WTC11 (cell line): ENCODE measurements at regions not wholly inside any gene's neighbourhood (a gene's known extent, or its start where the extent isn't known, plus 50 kb on each side); places are given as distances from the start of the nearest gene placed in this dataset.

ENCODE experiments used
- ATAC-seq: fragments of 200-7000 bp; cut with Tn5 transposase; 2 replicates; pipeline ENCODE4 v1.10.0; 2021; ENCODE audit warnings: mild to moderate bottlenecking, moderate library complexity
- CTCF ChIA-PET: fragments of 300-600 bp; sonication (Branson Sonifier 250); formaldehyde crosslinking; loops from one replicate; lab custom pipeline; 2021; ENCODE audit warnings: antibody characterized with exemption; lab: Charles Lee
- POLR2A ChIA-PET: fragments of 350-600 bp; sonication (Branson Sonifier 250); formaldehyde crosslinking; loops from one replicate; lab custom pipeline; 2021; ENCODE audit warnings: antibody characterized with exemption; lab: Charles Lee
- DNase-seq: peaks from one replicate; pipeline ENCODE4 v3.0.0; 2021; ENCODE audit warnings: low spot score
- H3K27ac Mint-ChIP-seq: 2 replicates; pipeline ENCODE4 v1.8.0; 2021; ENCODE audit warnings: mixed read lengths
- H3K27me3 Mint-ChIP-seq: 2 replicates; pipeline ENCODE4 v1.8.0; 2021; ENCODE audit warnings: low read depth, mild to moderate bottlenecking, moderate library complexity, mixed read lengths
- H3K36me3 Mint-ChIP-seq: 2 replicates; pipeline ENCODE4 v1.8.0; 2021; ENCODE audit warnings: mixed read lengths
- H3K4me1 Mint-ChIP-seq: 2 replicates; pipeline ENCODE4 v1.8.0; 2022; ENCODE audit warnings: mixed read lengths
- H3K4me3 Mint-ChIP-seq: 2 replicates; pipeline ENCODE4 v1.8.0; 2021; ENCODE audit warnings: mild to moderate bottlenecking, moderate library complexity, mixed read lengths
- H3K9me3 Mint-ChIP-seq: 2 replicates; pipeline ENCODE4 v1.8.0; 2021; ENCODE audit warnings: mixed read lengths
- ATF6 ChIP-seq: sonication (generic); formaldehyde crosslinking; IDR thresholded peaks from 2 replicates; pipeline ENCODE4 v1.8.1; 2023; ENCODE audit warnings: mild to moderate bottlenecking, missing genetic modification reagents
- GABPB1 ChIP-seq: sonication (generic); formaldehyde crosslinking; IDR thresholded peaks from 2 replicates; pipeline ENCODE4 v1.8.1; 2023; ENCODE audit warnings: mild to moderate bottlenecking, missing genetic modification reagents
- GTF2I ChIP-seq: fragments of 250-450 bp; sonication (Bioruptor Pico); conservative IDR thresholded peaks from 2 replicates; pipeline ENCODE4 v1.4.0; 2021; ENCODE audit warnings: mild to moderate bottlenecking
- IRF2 ChIP-seq: sonication (generic); formaldehyde crosslinking; IDR thresholded peaks from 2 replicates; pipeline ENCODE4 v1.8.0; 2022; ENCODE audit warnings: low read depth, missing genetic modification reagents, borderline replicate concordance
- NR1H2 ChIP-seq: sonication (generic); formaldehyde crosslinking; IDR thresholded peaks from 2 replicates; pipeline ENCODE4 v1.9.0; 2021; ENCODE audit warnings: mild to moderate bottlenecking, moderate library complexity, missing genetic modification reagents
- ZNF121 ChIP-seq: sonication (generic); formaldehyde crosslinking; IDR thresholded peaks from 2 replicates; pipeline ENCODE4 v1.8.0; 2023; ENCODE audit warnings: missing genetic modification reagents
- TF ChIP-seq, protein P1 (sequence below): sonication (generic); formaldehyde crosslinking; IDR thresholded peaks from 2 replicates; pipeline ENCODE4 v1.8.1; 2022; ENCODE audit warnings: mild to moderate bottlenecking, missing genetic modification reagents, moderate library complexity, borderline replicate concordance
- TF ChIP-seq, protein P2 (sequence below): fragments of 250-450 bp; sonication (Bioruptor Pico); IDR thresholded peaks from 2 replicates; pipeline ENCODE4 v1.9.0; 2021; ENCODE audit warnings: mild to moderate bottlenecking
- TF ChIP-seq, protein P3 (sequence below): sonication (generic); formaldehyde crosslinking; IDR thresholded peaks from 2 replicates; pipeline ENCODE4 v1.8.1; 2022; ENCODE audit warnings: low read depth, missing genetic modification reagents, borderline replicate concordance
- TF ChIP-seq, protein P4 (sequence below): sonication (generic); formaldehyde crosslinking; conservative IDR thresholded peaks from 2 replicates; pipeline ENCODE4 v1.8.1; 2023; ENCODE audit warnings: mild to moderate bottlenecking, low read depth, missing genetic modification reagents, moderate library complexity
- TF ChIP-seq, protein P5 (sequence below): sonication (generic); formaldehyde crosslinking; IDR thresholded peaks from 2 replicates; pipeline ENCODE4 v1.8.0; 2023; ENCODE audit warnings: missing genetic modification reagents
- TF ChIP-seq, protein P6 (sequence below): sonication (generic); formaldehyde crosslinking; IDR thresholded peaks from 2 replicates; pipeline ENCODE4 v1.8.0; 2022; ENCODE audit warnings: mild to moderate bottlenecking, missing genetic modification reagents

GRCh38 chr16:74218871-74219270, 77.7 kb upstream of the PSMD7 start:
- ATAC-seq (no peak), DNase-seq (no peak)
- TF ChIP-seq, protein P1, sequence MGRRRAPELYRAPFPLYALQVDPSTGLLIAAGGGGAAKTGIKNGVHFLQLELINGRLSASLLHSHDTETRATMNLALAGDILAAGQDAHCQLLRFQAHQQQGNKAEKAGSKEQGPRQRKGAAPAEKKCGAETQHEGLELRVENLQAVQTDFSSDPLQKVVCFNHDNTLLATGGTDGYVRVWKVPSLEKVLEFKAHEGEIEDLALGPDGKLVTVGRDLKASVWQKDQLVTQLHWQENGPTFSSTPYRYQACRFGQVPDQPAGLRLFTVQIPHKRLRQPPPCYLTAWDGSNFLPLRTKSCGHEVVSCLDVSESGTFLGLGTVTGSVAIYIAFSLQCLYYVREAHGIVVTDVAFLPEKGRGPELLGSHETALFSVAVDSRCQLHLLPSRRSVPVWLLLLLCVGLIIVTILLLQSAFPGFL (CRISPR knock-in tag): no peak
- TF ChIP-seq, protein P2, sequence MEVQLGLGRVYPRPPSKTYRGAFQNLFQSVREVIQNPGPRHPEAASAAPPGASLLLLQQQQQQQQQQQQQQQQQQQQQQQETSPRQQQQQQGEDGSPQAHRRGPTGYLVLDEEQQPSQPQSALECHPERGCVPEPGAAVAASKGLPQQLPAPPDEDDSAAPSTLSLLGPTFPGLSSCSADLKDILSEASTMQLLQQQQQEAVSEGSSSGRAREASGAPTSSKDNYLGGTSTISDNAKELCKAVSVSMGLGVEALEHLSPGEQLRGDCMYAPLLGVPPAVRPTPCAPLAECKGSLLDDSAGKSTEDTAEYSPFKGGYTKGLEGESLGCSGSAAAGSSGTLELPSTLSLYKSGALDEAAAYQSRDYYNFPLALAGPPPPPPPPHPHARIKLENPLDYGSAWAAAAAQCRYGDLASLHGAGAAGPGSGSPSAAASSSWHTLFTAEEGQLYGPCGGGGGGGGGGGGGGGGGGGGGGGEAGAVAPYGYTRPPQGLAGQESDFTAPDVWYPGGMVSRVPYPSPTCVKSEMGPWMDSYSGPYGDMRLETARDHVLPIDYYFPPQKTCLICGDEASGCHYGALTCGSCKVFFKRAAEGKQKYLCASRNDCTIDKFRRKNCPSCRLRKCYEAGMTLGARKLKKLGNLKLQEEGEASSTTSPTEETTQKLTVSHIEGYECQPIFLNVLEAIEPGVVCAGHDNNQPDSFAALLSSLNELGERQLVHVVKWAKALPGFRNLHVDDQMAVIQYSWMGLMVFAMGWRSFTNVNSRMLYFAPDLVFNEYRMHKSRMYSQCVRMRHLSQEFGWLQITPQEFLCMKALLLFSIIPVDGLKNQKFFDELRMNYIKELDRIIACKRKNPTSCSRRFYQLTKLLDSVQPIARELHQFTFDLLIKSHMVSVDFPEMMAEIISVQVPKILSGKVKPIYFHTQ: no peak
- no peak for TF ChIP-seq NR1H2 (CRISPR knock-in tag)
- CTCF ChIA-PET: interaction anchor here (1.7 kb wide), 1 partner anchor 14 kb away, joined by 3 read pairs; no protein-coding TSS in a partner anchor
- no peaks in the 10 kb centered on the region for H3K27me3 Mint-ChIP-seq
- H3K36me3 Mint-ChIP-seq: no peaks in the 10 kb centered on the region
- no peak overlapping the region for H3K4me3 Mint-ChIP-seq
- H3K27ac Mint-ChIP-seq: no peak overlapping the region
- POLR2A ChIA-PET: no interaction called here
- no peaks in the 10 kb centered on the region for H3K9me3 Mint-ChIP-seq
- H3K4me1 Mint-ChIP-seq: no peaks in the 10 kb centered on the region

GRCh38 chr16:74216319-74216718, 80.3 kb upstream of the PSMD7 start:
- POLR2A ChIA-PET: interaction anchor here (0.5 kb wide), 1 partner anchor 91 kb away, joined by 5 read pairs; no protein-coding TSS in a partner anchor
- Mint-ChIP-seq H3K4me3 (no peak overlapping the region), H3K27ac (no peak overlapping the region), H3K4me1 (no peaks in the 10 kb centered on the region), H3K36me3 (no peaks in the 10 kb centered on the region), H3K27me3 (no peaks in the 10 kb centered on the region), H3K9me3 (no peaks in the 10 kb centered on the region)
- ATAC-seq (no peak), DNase-seq (no peak)
- TF ChIP-seq GABPB1 (CRISPR knock-in tag) (no peak), IRF2 (no peak), GTF2I (CRISPR knock-in tag) (no peak), ZNF121 (CRISPR knock-in tag) (no peak), ATF6 (CRISPR knock-in tag) (no peak)
- TF ChIP-seq, protein P3, sequence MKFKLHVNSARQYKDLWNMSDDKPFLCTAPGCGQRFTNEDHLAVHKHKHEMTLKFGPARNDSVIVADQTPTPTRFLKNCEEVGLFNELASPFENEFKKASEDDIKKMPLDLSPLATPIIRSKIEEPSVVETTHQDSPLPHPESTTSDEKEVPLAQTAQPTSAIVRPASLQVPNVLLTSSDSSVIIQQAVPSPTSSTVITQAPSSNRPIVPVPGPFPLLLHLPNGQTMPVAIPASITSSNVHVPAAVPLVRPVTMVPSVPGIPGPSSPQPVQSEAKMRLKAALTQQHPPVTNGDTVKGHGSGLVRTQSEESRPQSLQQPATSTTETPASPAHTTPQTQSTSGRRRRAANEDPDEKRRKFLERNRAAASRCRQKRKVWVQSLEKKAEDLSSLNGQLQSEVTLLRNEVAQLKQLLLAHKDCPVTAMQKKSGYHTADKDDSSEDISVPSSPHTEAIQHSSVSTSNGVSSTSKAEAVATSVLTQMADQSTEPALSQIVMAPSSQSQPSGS: no peak
- TF ChIP-seq, protein P4, sequence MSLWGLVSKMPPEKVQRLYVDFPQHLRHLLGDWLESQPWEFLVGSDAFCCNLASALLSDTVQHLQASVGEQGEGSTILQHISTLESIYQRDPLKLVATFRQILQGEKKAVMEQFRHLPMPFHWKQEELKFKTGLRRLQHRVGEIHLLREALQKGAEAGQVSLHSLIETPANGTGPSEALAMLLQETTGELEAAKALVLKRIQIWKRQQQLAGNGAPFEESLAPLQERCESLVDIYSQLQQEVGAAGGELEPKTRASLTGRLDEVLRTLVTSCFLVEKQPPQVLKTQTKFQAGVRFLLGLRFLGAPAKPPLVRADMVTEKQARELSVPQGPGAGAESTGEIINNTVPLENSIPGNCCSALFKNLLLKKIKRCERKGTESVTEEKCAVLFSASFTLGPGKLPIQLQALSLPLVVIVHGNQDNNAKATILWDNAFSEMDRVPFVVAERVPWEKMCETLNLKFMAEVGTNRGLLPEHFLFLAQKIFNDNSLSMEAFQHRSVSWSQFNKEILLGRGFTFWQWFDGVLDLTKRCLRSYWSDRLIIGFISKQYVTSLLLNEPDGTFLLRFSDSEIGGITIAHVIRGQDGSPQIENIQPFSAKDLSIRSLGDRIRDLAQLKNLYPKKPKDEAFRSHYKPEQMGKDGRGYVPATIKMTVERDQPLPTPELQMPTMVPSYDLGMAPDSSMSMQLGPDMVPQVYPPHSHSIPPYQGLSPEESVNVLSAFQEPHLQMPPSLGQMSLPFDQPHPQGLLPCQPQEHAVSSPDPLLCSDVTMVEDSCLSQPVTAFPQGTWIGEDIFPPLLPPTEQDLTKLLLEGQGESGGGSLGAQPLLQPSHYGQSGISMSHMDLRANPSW (CRISPR knock-in tag): no peak
- TF ChIP-seq, protein P5, sequence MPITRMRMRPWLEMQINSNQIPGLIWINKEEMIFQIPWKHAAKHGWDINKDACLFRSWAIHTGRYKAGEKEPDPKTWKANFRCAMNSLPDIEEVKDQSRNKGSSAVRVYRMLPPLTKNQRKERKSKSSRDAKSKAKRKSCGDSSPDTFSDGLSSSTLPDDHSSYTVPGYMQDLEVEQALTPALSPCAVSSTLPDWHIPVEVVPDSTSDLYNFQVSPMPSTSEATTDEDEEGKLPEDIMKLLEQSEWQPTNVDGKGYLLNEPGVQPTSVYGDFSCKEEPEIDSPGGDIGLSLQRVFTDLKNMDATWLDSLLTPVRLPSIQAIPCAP (CRISPR knock-in tag): no peak
- TF ChIP-seq, protein P6, sequence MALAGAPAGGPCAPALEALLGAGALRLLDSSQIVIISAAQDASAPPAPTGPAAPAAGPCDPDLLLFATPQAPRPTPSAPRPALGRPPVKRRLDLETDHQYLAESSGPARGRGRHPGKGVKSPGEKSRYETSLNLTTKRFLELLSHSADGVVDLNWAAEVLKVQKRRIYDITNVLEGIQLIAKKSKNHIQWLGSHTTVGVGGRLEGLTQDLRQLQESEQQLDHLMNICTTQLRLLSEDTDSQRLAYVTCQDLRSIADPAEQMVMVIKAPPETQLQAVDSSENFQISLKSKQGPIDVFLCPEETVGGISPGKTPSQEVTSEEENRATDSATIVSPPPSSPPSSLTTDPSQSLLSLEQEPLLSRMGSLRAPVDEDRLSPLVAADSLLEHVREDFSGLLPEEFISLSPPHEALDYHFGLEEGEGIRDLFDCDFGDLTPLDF (CRISPR knock-in tag): no peak
- CTCF ChIA-PET: interaction anchor here (2.8 kb wide), 1 partner anchor 10 kb away, joined by 12 read pairs; no protein-coding TSS in a partner anchor
